AG10803 (cell line): ENCODE measurements at regions not wholly inside any gene's neighbourhood (a gene's known extent, or its start where the extent isn't known, plus 50 kb on each side); places are given as distances from the start of the nearest gene placed in this dataset.
"Not testable (repeated sequence)": the region's sequence is repeated elsewhere in the genome, so short reads cannot be mapped to it uniquely, and the experiment has no call there.

Source experiments
- DNase-seq: peaks from one replicate; pipeline ENCODE4 v3.0.0; 2010; ENCODE audit warnings: low read depth
- H3K4me3 ChIP-seq: 2 replicates; pipeline ENCODE4 v1.5.1; 2011; ENCODE audit warnings: mild to moderate bottlenecking, low read length, control low read depth
- TF ChIP-seq, protein P1 (sequence below): conservative IDR thresholded peaks from 2 replicates; pipeline ENCODE4 v1.5.1; 2011; ENCODE audit warnings: mild to moderate bottlenecking, low read length, control low read depth, inconsistent platforms

DNA sequence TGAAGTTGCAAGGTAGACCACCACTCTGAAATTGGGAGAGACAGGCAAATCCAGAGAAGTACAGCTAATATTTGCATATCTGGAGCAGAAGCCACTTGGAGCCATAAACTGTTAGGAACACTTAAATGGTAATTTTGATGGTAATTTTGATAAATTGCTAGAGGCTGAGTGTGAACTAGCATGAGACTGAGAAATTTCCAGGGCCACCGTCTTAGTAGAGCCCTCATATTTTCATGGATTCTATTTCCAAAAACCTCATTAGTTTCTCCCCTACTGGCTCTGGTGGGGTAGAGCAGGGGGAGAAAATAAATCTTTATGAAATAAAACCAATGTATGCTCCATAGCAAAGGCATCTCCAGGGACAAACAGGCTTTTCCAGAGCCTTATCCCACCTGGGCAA is 429.4 kb upstream of the DIPK2B start:
- TF ChIP-seq, protein P1, sequence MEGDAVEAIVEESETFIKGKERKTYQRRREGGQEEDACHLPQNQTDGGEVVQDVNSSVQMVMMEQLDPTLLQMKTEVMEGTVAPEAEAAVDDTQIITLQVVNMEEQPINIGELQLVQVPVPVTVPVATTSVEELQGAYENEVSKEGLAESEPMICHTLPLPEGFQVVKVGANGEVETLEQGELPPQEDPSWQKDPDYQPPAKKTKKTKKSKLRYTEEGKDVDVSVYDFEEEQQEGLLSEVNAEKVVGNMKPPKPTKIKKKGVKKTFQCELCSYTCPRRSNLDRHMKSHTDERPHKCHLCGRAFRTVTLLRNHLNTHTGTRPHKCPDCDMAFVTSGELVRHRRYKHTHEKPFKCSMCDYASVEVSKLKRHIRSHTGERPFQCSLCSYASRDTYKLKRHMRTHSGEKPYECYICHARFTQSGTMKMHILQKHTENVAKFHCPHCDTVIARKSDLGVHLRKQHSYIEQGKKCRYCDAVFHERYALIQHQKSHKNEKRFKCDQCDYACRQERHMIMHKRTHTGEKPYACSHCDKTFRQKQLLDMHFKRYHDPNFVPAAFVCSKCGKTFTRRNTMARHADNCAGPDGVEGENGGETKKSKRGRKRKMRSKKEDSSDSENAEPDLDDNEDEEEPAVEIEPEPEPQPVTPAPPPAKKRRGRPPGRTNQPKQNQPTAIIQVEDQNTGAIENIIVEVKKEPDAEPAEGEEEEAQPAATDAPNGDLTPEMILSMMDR, result no peak
- H3K4me3 ChIP-seq, result no peak overlapping the region
- DNase-seq, result no peak

DNA sequence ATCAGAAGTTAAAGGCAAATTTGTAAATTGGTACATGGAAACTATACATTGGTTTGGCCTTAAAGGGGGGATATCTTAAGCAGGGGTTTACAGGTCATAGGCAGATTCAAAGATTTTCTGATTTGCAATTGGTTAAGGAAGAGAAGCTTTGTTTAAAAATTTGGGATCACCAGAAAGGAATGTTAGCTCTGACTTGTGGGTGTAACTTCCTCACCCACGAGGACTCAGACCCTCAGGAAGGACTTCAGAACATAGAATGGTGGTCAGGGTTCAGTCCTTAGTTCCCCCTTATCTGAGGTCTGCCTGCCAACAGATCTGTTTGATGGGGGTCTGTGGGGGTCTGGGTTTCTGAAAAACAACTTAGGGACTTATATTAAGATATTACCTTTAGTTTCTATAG is 427.4 kb upstream of the DIPK2B start:
- DNase-seq, result peak; percentile 36
- TF ChIP-seq, protein P1, result no peak
- no peak overlapping the region for H3K4me3 ChIP-seq

DNA sequence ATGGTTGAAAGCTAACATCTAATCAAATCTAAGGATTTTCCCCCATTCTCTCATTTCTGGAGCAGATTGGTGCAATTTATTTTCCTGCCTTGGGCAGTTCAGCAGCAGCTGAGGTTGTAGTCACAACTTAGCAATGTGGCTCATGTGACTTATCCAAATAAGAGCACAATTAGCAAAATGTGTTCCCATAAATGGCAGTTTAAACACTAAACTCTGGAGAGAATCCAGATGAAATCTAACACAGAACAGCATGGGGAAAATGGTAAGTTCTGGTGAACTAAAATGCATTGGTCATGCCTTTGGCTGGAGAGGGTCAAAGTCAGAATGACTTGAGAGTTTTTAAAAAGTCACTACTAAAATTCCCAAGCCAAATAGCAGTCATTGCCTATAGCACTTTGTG is 422.6 kb upstream of the DIPK2B start:
- peak; percentile 95 for DNase-seq
- no peak overlapping the region for H3K4me3 ChIP-seq
- TF ChIP-seq, protein P1, result no peak

DNA sequence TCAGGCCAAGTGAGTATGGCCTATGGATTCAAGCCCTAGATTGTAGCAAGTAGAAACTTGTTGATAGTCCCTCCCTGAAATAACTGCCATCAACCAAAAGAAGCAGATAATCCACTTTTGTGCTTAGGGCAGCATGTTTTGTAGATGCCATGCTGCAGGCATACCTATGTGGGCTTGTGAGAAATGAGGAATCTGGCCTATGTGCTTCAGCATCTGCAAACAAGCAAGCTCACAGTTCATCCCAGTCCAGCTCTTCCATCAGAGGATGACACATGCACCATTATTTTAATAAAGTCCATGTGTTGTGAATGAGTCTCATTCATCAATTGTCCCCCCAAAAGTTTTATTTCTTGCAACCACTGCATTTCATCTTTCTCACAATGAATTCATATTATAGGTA is 421.9 kb upstream of the DIPK2B start:
- peak; percentile 92 for DNase-seq
- H3K4me3 ChIP-seq, result no peak overlapping the region
- TF ChIP-seq, protein P1, result no peak

DNA sequence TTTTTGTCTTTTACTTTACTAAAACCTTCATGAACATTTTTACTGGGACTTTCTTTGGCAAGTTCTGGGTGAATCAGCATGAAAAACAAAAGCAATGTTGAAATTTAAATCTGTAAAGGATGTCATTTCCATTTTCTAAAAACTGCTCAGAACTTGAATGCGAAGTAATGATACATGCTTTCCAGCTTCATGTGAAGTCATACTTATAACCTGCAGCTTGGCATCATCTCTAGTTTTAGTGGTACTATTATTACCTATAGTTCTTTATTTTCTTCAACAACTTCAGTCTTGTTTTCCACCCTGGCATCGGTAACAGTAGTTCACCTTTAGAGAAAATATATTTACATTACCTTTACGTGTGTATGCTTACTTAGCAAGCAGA is 421.4 kb upstream of the DIPK2B start:
- TF ChIP-seq, protein P1, result no peak
- DNase-seq, result no peak

DNA sequence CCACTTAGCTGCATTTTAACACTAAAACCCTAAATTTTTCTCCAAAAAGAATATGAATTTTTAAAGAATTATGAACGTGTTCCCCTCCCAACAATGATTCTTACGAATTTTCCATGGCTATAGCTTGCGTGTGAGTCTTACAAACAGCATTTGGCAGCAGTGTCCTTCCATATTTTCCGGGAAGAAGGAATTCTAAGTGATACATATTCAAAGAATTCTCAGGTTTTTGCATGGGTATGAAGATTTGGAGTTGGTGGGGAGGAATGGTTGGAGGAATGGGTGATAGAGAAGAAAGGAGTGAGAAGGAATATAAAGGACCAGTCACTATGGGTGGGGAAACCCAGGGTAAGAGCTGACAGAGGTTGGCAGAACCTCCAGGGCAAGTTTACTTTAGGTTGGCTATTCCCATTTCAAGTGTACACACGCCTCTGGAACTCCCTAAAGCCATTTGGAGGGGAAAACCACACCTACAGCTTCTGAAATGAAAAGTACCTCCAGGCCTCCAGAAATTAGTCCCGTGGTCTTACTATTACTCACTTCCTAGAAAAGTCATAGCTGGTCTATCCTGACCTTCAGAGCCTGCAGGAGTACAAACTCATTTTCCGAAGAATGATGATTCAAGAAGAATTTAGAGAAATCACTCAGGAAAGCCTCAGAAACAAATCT is 420.8 kb upstream of the DIPK2B start:
- TF ChIP-seq, protein P1, result no peak
- DNase-seq, result peak; percentile 79
- no peak overlapping the region for H3K4me3 ChIP-seq

More for the DNA sequence above, 421.4 kb upstream of the DIPK2B start:
- H3K4me3 ChIP-seq, result no peak overlapping the region

DNA sequence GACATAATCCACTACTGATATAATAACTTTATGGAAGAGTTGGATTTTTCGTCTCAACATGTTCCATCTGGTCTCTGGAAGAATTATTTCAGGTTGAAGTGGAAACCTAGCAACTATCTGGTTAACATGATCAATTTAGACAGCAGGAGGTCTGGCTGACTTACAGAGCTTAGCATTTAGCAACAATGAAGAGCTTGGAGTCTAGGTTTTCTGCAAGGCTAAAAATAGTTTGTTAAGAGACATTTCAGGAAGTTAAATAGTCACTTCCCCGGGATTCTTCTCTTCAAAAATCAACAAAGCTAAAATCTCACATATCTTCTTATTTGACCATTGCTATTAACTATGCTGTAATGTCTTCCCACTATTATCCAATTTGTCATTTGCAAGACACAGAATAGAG is 418.6 kb upstream of the DIPK2B start:
- peak; percentile 56 for DNase-seq
- TF ChIP-seq, protein P1, result no peak
- H3K4me3 ChIP-seq, result no peak overlapping the region

DNA sequence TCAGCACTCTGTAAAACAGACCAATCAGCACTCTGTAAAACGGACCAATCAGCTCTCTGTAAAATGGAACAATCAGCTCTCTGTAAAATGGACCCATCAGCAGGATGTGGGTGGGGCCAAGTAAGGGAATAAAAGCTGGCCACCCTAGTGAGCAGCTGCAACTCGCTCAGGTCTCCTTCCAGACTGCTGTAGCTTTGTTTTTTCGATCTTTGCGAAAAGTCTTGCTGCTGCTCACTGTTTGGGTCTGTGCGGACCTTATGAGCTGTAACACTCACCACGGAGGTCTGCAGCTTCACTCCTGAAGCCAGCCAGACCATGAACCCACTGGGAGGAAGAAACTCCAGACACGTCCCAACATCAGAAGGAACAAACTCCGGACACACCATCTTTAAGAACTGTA is 414.9 kb upstream of the DIPK2B start:
- not testable (repeated sequence) for DNase-seq, H3K4me3 ChIP-seq
